Neutrophil (primary cell): ENCODE measurements at regions not wholly inside any gene's neighbourhood (a gene's known extent, or its start where the extent isn't known, plus 50 kb on each side); places are given as distances from the start of the nearest gene placed in this dataset.

ENCODE experiments used
- H3K27ac ChIP-seq: fragments of 200-600 bp; sonication (generic); 2 replicates; pipeline ENCODE4 v1.5.1; 2016; ENCODE audit warnings: mild to moderate bottlenecking, moderate library complexity
- H3K27me3 ChIP-seq: fragments of 200-600 bp; sonication (generic); 2 replicates; pipeline ENCODE4 v1.6.0; 2016; ENCODE audit warnings: mild to moderate bottlenecking
- H3K36me3 ChIP-seq: fragments of 200-600 bp; sonication (generic); 2 replicates; pipeline ENCODE4 v1.5.1; 2017
- H3K4me1 ChIP-seq, 2 experiments: fragments of 200-600 bp in 1 of 2; sonication (generic) in 1 of 2; 1 replicate in 1 of 2; 2 replicates in 1 of 2; pipeline versions ENCODE4 v1.5.1 to v1.6.1; 2013 to 2016; ENCODE audit warnings: low read depth in 1 of 2, low read length in 1 of 2, mild to moderate bottlenecking in 1 of 2, moderate library complexity in 1 of 2; ENCODE audit not compliant: control insufficient read depth in 1 of 2, insufficient read depth in 1 of 2
- H3K4me3 ChIP-seq, 2 experiments: fragments of 200-600 bp in 1 of 2; sonication (generic) in 1 of 2; 1 replicate in 1 of 2; 2 replicates in 1 of 2; pipeline ENCODE4 v1.5.1; 2013 to 2016; ENCODE audit warnings: low read depth in 1 of 2, low read length in 1 of 2, mild to moderate bottlenecking in 1 of 2, moderate library complexity in 1 of 2
- H3K9me3 ChIP-seq: fragments of 200-600 bp; sonication (generic); 2 replicates; pipeline ENCODE4 v1.5.1; 2016
- TF ChIP-seq, protein P1 (sequence below): fragments of 200-600 bp; sonication (generic); IDR thresholded peaks from 2 replicates; pipeline ENCODE4 v1.5.1; 2016; ENCODE audit warnings: antibody characterized with exemption

DNA sequence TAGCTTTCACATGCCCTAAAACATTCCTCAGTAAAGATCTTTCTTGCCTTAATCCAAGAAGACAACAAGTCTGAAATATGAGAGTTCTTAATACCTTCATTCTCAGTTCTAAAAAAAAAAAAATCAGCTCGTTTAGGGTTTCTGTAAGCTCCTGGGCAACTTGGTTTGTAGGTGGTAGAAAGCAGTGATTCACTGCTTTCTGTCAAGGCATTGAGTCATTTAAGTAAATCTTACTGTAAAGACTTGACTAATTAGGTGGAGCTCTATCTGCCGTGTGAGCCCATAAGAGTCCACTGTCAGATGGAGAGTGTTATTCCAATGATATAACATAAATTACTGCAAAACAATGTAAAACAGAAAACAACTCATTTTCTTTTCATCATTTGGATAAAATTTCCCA lies 56.1 kb upstream of the MAST4 start:
- H3K27me3 ChIP-seq, result no peaks in the 10 kb centered on the region
- no peaks in the 10 kb centered on the region for H3K4me1 ChIP-seq
- no peaks in the 10 kb centered on the region for H3K9me3 ChIP-seq
- H3K4me3 ChIP-seq, result no peak overlapping the region
- TF ChIP-seq, protein P1, sequence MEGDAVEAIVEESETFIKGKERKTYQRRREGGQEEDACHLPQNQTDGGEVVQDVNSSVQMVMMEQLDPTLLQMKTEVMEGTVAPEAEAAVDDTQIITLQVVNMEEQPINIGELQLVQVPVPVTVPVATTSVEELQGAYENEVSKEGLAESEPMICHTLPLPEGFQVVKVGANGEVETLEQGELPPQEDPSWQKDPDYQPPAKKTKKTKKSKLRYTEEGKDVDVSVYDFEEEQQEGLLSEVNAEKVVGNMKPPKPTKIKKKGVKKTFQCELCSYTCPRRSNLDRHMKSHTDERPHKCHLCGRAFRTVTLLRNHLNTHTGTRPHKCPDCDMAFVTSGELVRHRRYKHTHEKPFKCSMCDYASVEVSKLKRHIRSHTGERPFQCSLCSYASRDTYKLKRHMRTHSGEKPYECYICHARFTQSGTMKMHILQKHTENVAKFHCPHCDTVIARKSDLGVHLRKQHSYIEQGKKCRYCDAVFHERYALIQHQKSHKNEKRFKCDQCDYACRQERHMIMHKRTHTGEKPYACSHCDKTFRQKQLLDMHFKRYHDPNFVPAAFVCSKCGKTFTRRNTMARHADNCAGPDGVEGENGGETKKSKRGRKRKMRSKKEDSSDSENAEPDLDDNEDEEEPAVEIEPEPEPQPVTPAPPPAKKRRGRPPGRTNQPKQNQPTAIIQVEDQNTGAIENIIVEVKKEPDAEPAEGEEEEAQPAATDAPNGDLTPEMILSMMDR, result no peak
- no peaks in the 10 kb centered on the region for H3K36me3 ChIP-seq
- H3K27ac ChIP-seq, result no peak overlapping the region

- Histone ChIP-seq H3K9me3 (no peaks in the 10 kb centered on the region), H3K4me1 (no peaks in the 10 kb centered on the region), H3K27me3 (no peaks in the 10 kb centered on the region), H3K36me3 (no peaks in the 10 kb centered on the region), H3K4me3 (no peak overlapping the region), H3K27ac (no peak overlapping the region)
- TF ChIP-seq, protein P1, result no peak
Measured at GRCh38 chr5:66542711-66543110, 53.5 kb upstream of the MAST4 start.
